ENCODE measurements at regions not wholly inside any gene's neighbourhood (a gene's known extent, or its start where the extent isn't known, plus 50 kb on each side); places are given as distances from the start of the nearest gene placed in this dataset.
A peak's percentile ranks its signal among the peaks of the same experiment; 100 is the strongest.
"Not testable (repeated sequence)": the region's sequence is repeated elsewhere in the genome, so short reads cannot be mapped to it uniquely, and the experiment has no call there.

DNA sequence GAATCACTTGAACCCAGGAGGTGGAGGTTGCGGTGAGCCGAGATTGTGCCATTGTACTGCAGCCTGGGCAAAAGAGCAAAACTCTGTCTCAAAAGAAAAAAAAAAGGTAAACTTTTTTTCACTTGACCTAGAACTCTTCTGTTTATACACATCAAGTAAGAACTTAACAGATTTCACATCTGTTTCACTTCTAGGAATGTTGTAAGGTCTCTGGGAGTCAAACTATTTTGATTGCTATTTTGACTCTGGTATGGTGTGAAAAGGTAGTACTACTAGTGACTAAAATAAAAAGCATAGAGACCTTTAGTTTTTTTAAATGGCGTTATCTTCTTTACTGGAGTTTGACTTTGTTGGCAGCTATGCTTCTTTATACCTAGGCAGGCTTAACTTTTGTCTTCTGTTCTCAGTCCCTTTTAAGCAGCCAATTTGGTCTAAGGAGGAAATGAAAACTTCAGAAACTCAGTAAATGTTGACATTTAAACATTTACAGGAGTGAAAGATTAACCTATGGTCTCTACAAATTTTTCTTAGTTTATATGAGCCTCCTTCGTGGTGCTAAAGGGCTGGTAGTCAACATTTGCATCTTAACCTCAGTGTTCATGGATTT, 84.7 kb downstream of the METTL2B start:
- DNase-seq = not testable (repeated sequence)

GRCh38 chr7:128562795-128563194, 86.2 kb downstream of the METTL2B start:
- not testable (repeated sequence) for DNase-seq

DNA sequence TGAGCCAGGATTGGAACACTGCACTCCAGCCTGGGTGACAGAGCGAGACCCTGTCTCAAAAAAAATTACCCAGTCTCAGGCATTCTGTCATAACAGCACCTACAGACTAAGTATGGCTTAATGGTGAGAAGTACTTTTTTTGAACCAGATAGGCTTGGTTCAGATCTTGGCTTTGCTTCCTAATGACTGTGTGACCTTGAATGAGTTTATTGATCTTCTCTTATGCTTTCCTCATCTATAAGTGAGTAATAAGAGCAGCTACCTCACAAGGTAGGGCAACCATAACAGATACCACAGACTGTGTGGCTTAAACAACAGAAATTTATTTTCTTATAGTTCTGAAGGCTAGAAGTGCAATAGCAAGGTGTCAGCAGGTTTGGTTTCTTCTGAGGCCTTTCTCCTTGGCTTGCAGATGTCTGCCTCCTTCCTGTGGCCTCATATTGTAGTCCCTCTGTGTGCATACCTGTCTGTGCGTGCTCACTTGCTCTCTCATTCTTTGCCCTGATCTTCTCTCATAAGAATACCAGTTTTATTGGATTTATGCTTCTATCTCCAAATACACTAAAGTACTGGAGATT, 87.7 kb downstream of the METTL2B start:
- DNase-seq = not testable (repeated sequence)

DNA sequence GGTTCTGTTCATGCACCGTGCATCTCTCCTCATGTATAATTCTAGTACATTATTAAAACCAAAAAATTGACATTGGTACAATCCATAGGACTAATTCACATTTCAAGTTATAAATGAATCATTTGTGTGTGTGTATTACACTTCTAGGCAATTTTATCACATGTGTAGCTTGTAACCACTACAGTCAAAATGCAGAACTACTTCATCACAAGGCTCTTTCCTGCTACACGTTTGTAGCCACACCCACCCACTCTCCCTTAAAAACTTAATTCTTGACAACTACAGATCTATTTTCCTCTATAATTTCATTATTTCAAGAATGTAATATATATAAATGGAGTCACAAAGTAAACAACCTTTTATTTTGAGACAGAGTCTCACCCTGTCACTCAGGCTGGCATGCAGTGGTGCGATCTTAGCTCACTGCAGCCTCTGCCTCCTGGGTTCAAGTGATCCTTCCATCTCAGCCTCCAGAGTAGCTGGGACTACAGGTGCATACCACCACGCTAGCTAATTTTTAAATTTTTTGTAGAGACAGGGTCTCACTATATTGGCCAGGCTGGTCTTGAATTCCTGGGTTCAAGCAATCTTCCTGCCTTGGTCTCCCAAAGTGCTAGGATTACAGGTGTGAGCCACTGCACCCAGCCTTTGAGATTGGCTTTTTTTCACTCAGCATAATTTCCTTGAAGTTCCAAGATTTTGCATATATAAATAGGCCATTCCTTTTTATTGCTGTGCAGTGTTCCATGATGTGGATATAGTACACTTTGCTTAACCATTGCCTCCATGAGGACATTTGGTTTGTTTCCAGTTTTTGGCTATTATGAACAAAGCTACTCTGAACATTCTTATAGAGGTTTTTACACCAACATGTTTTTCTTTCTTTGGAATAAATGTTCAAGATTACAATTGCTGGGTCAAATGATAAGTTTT, 88.7 kb downstream of the METTL2B start:
- not testable (repeated sequence) for DNase-seq

GRCh38 chr7:128575277-128575676, 96.8 kb upstream of the GARIN1A start:
- not testable (repeated sequence) for DNase-seq

DNA sequence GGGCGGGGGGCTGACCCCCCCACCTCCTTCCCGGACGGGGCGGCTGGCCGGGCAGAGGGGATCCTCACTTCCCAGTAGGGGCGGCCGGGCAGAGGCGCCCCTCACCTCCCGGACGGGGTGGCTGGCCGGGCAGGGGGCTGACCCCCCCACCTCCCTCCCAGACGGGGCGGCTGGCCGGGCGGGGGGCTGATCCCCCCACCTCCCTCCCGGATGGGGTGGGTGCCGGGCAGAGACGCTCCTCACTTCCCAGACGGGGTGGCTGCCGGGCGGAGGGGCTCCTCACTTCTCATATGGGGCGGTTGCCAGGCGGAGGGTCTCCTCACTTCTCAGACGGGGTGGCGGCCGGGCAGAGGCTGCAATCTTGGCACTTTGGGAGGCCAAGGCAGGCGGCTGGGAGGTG, 95.1 kb upstream of the GARIN1A start:
- DNase-seq = not testable (repeated sequence)

- DNase-seq = not testable (repeated sequence)
Observed at GRCh38 chr7:128579843-128580242, 92.2 kb upstream of the GARIN1A start.

DNA sequence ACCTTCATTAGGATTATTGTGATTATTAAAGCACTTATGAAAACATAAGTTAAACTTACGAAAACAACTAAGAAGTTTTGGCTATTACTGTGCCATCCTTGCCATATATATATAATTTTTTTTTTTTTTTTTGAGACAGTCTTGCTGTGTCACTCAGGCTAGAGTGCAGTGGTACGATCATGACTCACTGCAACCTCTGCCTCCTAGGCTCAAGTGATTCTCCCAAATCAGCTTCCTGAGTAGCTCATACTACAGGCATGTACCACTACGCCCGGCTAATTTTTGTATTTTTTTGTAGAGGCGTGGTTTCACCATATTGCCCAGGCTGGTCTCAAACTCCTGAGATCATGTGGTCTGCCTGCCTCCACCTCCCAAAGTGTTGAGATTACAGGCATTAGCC, 91.0 kb upstream of the GARIN1A start:
- DNase-seq = peak; percentile 76

GRCh38 chr7:128581825-128582561, 90.1 kb upstream of the GARIN1A start:
- not testable (repeated sequence) for DNase-seq

- DNase-seq = not testable (repeated sequence)
Observed at GRCh38 chr7:128586715-128587114, 85.4 kb upstream of the GARIN1A start.

DNA sequence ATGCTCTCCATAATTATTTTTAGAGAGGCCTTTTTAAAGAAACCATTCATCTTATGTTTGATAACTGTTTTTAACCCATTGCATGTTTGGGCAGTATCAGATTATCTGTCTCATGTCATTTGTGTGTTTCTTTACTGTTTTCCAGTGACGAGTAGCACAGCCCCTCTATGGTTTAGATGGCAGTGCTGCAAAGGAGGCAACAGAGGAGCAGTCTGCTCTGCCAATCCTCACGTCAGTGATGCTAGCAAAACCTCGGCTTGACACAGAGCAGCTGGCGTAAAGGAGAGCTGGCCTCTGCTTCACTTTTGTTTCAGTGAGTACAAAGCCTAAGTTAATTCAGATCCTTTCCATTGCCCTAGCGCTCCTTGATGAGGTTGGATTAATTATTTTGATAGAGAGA, 80.4 kb upstream of the GARIN1A start:
- DNase-seq = no peak

- DNase-seq = not testable (repeated sequence)
Observed at GRCh38 chr7:128592209-128592608, 79.9 kb upstream of the GARIN1A start.

GRCh38 chr7:128594061-128594460, 78.0 kb upstream of the GARIN1A start:
- DNase-seq = not testable (repeated sequence)

DNA sequence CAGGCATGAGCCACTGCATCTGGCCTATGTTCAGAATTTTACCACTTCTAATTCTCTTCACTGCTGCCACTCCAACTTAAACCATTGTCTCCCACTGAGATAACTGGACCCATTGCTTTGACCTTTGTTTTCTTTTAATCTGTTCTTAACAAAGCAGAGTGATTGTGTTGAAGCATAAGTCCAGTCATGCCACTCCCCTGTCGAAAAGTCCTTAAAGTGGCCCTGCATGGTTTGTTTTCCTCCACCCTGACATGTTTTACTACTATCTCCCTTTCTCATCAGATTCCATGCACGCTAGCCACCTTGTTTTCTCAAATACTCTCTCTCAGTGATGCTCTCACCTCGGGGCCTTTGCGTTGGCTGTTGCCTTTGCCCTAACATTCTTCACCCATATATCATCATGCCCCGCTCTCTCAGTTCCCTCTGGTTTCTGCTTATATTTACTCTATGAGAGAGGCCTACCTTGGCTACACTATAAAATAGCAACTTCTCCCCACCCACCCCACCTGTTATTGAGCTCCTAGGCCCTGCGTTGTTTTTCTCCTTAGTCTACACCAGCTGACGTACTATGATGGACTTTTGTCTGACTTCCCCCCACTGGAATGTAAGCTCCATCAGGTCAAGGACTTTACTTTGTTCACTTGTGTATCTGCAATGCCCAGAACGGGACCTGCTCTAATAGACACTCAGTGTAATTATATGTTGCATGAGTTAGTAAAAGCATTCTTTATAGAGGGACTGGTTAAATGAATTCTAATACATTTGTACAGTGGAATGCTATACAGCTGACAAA, 75.6 kb upstream of the GARIN1A start:
- not testable (repeated sequence) for DNase-seq

DNA sequence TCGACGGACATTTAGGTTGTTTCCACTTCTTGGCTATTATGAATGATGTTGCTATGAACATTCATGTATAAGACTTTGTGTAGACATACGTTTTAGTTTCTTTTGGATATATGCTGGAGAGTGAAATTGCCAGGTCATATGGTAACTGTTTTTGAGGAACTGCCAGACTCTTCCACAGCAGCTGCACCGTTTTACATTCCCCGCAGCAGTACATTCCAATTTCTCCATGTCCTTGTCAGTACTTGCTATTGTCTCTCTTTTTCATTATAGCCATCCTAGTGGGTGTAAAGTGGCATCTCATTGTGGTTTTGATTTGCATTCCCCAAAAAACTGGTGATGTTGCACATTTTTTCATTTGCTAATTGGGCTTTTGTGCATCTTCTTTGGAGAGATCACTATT, 73.1 kb upstream of the GARIN1A start:
- DNase-seq = not testable (repeated sequence)

GRCh38 chr7:128608678-128609421, 63.2 kb upstream of the GARIN1A start:
- DNase-seq = peak; percentile 2

- not testable (repeated sequence) for DNase-seq
Observed at GRCh38 chr7:128613366-128613765, 58.7 kb upstream of the GARIN1A start.

DNA sequence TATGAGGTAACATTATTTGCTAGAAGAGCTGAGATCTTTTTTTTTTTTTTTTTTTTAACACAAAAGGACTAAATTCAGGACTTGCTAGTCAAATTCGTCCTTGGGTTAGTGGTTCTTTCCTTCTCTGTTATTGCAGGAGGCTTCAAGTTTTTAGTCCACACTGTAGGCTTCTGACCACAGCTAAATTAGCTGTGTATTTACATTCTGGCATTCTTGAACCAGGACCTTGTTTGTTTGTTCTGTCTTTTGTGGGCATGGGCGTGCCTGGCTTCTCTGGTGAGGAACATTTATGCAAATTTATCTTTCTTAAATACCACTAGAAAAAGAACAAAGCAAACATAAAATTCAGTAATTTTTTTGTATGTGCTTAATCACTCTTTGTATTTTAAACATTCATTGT, 57.3 kb upstream of the GARIN1A start:
- DNase-seq = not testable (repeated sequence)

DNA sequence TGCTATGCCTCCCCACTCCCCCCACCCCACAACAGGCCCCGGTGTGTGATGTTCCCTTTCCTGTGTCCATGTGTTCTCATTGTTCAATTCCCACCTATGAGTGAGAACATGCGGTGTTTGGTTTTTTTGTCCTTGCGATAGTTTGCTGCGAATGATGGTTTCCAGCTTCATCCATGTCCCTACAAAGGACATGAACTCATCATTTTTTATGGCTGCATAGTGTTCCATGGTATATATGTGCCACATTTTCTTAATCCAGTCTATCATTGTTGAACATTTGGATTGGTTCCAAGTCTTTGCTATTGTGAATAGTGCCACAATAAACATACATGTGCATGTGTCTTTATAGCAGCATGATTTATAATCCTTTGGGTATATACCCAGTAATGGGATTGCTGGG, 55.3 kb upstream of the GARIN1A start:
- DNase-seq = not testable (repeated sequence)

Data from NCI-H226 (cell line).